Stimulated activated CD4-positive, alpha-beta T cell treated with anti-CD3 and anti-CD28 coated beads, Interleukin-12 subunit alpha, Interleukin-12 subunit beta, amount 100 ng/mL, for 4 hours (primary cell): ENCODE measurements at regions not wholly inside any gene's neighbourhood (a gene's known extent, or its start where the extent isn't known, plus 50 kb on each side); places are given as distances from the start of the nearest gene placed in this dataset.
"Not testable (repeated sequence)": the region's sequence is repeated elsewhere in the genome, so short reads cannot be mapped to it uniquely, and the experiment has no call there.

Experiments used
- DNase-seq: peaks from one replicate; pipeline ENCODE4 v3.0.0-alpha.2; 2020

DNA sequence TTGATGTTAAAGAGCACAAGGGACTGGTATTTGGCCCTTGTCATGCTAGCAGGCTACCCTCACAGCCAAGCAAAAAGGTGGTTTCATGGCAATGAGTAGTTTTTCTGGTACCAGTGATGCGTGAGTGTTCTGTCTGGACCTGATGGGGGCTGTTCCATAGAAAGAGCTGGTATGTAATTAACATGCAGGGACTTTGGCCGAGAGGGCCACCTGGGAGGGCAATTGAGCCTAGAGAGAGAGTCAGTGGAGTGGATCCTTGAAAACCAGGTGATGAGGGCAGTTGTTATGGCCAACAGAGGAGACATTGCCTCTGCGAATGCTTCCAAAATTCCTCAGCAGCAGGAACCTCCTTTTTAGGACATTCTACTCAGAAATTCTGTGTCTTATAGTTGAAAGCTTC lies 383.3 kb downstream of the PSAT1 start:
- DNase-seq = no peak

- no peak for DNase-seq
Observed at GRCh38 chr9:78682216-78682615, 385.3 kb downstream of the PSAT1 start.

GRCh38 chr9:78685471-78685870 lies 388.5 kb downstream of the PSAT1 start:
- no peak for DNase-seq

GRCh38 chr9:78688796-78689195 lies 391.9 kb downstream of the PSAT1 start:
- no peak for DNase-seq

DNA sequence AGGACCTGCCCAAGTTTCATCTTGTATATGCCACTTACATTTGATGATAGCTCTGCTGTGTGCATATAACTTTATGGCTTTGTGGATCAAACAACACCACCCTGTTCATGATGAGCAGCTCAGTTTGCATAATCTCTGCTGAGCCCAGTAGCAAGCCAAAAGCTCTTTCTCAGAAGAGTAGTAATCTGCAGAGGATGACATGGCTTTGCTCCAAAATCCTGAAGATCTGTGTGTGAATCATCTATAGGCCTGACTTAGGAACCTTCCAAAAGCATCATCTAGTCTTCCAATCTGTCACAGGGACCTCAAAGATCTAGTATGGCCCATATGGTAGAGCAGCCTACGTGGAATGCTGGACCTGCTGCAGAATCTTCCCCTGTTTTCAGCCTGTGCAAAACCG lies 394.6 kb downstream of the PSAT1 start:
- no peak for DNase-seq

DNA sequence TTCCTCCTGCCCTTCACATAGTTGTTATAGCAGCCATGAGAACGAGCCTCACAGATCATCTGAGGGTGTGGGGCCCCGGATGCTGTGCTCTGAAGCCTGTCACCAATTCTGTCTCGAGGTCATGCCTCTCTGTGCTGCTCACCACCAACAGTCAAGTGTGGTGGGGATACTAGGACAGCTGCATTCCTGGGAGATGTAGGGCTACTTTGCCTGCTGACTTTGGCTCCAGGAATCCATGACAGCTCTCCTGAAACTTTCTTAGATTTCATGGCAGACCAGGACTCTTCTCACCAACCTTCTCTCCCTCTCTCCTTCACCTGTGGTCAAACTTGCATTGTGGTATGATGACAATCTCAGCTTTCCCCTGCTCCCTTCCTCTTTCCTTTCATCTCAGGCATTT lies 395.9 kb downstream of the PSAT1 start:
- DNase-seq = no peak

DNA sequence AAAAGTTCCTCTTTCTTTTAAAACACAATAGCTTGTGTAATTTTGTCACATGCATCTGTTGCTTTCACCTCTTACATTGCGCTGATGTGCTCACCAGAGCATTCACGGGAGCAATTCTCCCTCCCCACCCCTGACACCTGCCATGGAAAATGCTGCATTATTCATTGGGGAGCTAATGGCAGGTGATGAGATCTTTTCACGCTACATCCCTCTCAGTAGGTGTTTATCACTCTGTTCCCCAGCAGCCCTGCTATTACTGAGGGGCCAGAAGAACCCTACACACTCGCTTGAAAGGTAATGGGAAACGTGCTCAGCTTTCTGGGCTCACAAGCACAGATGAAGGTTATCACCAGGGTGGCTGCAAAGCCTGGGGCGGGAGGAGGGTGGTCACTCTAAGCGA lies 398.0 kb downstream of the PSAT1 start:
- DNase-seq = no peak

GRCh38 chr9:78695519-78695918 lies 398.6 kb downstream of the PSAT1 start:
- DNase-seq = no peak

DNA sequence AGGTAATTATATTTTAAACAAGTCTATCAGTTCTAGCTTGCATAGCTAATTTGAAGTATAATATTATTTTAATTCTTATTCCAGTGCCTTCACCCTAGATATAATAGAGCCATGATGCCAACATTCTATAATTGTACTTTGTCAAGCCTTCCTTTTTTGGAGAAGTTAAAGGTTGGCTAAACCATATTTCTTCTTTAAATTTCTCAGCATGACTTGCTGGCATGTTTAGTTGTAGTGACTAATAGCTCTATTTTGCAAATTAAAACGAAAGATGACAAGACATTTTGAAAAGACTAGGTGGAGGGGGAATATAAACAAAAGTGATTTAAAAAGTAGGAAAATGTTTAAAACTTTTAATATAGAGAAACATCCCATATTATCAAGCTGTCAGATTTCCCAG lies 400.7 kb downstream of the PSAT1 start:
- DNase-seq = no peak

DNA sequence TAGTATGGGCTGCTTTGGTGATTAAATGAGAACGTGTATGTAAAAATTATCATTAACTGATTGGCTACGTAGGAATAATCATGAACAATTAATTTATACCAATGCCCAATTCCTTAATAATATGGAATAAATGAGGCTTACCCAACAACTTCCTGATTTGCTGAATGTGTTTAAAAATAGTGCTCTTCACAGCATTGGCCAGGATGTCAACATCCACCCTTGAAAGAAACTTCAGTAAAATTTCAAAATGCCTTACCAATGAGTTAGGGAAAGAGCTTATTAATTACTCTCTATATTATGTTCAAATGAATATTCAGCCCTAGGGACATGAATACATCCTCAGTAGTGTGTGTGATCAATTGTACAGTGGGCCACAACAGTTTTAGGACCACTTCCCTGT lies 401.4 kb downstream of the PSAT1 start:
- no peak for DNase-seq

DNA sequence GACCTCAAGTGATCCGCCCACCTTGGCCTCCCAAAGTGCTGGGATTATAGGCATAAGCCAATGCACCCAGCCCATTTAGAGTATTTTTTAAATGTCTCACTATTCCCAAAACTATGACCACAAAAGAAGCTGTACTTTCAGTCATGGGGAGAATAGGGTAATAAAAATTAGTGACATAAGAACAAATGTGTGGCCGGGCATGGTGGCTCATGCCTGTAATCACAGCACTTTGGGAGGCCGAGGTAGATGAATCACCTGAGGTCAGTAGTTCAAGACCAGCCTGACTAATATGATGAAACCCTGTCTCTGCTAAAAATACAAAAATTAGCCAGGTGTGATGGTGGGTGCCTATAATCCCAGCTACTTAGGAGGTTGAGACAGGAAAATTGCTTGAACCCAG lies 402.3 kb downstream of the PSAT1 start:
- DNase-seq = not testable (repeated sequence)

- not testable (repeated sequence) for DNase-seq
Observed at GRCh38 chr9:78704153-78704552, 407.2 kb downstream of the PSAT1 start.

DNA sequence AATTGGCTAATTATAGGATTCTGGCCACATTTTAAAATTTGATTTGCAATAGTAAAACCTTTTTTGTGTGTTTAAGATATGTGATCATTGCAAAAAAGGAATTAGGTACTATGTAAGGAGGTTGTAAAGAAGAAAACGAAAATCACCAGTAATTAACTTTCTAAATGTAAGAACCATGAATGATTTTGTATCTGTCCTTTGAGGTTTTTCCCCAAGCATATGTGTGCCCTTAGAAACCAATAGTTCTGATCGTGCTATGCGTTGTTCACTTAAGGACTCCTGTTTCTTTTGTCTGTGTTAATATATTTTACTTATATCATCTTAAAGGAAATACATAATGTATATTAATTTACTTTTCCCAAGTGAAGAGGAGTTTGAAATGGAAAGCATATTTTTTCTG lies 410.2 kb downstream of the PSAT1 start:
- DNase-seq = no peak

- DNase-seq = no peak
Observed at GRCh38 chr9:78707481-78707991, 410.6 kb downstream of the PSAT1 start.

DNA sequence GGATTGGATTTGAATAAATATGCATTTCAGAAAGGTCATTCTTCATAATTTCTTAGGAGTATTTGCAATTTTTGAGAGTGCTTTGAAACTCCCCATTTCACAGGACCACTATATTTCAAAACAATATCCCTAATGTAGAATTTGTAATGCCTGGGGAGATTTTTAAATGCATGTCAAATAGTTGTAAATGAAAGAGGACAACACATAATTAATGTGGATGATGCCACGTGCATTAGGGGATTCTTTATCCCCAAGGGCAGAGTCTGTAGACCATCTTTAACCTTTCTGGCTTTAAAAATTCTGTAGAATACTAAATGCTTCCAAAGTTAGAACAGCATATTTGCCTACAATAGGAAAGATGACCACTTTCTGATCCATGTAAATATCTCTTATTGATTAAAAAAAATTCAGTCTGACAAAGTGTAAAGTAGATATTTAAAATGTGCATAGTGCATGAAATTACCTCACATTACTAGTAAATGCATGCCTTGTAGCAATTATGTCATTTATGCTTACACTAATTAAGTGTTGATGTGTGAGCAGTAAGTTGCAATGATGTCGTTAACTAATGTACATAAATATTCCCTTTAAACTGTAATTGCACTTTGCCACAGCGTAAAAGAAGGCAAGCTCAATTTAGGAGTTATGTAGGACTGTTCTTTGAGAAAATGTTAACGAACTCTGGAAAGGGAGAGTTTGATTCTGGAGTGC lies 416.1 kb downstream of the PSAT1 start:
- DNase-seq = no peak

GRCh38 chr9:78713614-78714405 lies 416.9 kb downstream of the PSAT1 start:
- DNase-seq = no peak

DNA sequence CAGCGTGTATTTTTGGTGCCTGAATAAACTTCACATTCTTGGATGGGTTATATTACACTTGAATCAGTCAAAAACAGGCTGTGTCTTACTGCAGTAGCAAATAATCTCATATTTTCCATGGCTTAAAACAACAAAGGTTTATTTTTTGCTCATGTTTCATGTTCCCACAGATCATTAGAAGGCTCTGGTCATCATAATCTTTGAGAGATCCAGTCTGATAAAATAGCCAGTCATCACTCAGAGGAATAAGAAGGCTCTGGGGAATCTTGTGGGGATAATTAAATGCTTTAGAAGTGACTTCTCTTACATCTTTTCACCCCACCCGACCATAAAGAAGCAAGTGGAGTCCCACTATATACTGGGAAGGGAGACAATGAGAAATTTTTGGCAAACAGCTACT lies 417.7 kb downstream of the PSAT1 start:
- DNase-seq = no peak

DNA sequence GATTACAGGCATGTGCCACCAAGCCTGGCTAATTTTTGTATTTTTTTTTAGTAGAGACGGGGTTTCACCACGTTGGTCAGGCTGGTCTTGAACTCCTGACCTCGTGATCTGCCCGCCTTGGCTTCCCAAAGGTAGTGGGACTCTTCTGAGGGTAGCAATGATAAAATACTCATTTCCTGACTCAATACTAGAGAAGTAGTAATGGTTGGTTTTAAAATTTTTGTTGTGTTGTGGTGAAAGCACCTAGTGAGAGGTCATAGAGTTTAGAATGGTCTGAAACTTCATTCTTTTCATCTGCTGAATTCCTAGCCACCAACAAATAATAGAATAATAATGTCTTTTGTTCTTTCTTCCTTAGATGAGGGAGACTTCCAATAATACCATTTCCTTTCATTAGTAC lies 422.1 kb downstream of the PSAT1 start:
- not testable (repeated sequence) for DNase-seq

DNA sequence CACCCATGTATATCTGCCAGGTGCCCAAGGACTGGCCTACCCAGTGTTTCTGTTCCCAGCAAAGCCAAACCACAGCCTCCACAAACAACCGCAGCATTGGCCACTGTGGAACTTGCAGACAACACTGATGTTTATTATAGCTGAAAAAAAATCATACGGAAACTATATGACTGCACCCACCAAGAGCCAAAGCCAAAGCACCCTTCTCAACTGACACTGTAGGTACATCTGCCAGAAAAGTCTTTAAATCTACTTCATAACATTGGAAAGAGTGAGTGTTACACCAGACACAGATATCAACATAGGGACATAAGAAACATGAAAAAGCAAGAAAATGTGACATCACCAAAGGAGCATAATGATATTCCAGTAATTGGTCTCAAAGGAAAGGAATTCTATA lies 428.0 kb downstream of the PSAT1 start:
- DNase-seq = no peak

GRCh38 chr9:78725503-78725902 lies 428.6 kb downstream of the PSAT1 start:
- no peak for DNase-seq

DNA sequence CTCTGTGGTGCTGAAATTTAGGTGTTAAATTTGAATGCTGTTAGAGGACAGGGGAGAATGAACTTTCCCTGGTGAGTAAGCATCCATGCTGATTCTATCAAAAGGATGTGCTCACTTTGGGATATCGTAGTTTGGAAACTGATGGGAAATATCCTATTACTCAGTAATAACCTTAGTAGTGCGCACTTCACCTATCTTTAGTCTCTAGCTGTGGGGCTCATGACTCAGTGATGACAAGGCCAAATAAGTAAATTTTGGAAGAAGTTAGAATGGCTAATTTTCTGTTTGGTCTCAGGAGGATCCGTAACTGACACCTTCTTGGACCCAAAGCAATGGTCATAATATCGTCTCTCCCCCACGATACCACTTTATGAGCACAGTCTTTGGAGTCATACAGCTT lies 448.4 kb downstream of the PSAT1 start:
- no peak for DNase-seq

DNA sequence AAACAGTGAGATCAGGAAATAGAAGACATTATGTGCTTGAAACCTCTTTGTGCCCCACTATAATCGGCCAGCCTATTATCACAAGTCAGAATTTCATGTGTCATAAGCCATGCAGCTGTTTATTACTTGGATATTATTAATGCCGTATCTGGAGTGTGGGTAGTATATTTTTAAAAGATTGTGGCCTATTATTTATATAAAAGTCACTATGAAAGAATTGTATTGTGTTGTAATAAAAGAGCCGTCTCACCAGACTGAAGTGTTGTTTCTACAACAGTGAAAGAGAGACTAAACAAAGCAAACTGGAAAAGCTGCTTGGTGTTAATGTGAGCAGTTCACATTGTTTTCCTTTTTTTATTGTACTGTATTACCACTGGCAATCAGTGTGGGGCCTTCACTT lies 449.1 kb downstream of the PSAT1 start:
- DNase-seq = no peak

DNA sequence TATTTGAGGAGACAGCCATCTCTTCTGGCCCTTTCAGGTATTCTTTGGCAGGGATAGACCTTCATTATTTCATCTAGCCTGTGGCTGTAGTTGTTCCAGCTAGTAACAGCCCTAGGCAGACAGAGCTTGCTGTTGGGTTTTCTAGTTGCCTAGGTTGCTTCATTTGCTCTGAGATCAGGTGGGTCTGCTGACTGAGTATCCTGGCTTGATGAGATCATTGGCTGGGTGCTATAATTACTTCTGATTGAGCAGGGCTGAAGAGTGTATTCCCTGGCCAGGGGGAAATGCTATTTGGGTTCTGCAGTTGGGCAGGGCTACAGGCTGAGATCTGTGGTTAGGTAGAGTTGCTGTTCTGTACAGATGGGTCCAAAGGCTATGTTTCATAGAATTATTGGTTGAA lies 456.1 kb downstream of the PSAT1 start:
- DNase-seq = no peak

DNA sequence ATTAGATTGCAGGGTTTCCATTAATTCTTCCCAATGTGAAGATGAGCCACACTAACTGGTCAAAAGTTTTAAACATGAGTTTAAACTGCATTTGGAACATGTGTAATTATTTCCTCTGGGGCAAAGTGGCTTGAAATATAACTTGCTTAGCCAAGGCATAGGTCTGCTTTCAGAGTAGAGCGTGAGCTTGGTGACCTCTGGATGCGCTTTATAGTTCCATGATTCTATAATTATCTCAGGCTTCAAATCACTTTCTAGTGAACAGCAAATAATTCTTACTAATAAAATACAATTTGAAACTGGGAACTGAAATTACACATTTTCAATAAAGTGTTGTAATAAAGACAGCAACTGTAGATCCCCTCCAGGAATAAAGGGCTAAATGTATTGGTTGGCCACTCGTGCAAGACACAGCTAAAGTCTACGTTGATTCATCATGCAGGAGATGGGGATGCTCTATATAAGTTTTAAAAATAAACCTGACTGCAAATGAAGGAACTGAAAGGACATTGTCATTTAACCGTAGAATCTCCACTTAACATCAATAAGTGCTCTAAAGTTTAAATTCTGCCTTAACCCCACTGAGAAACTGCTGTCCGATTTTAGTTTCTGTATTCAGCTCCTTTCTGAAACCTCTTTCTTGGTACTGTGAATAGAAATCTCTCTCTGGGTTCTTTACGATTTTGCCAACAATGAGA lies 460.0 kb downstream of the PSAT1 start:
- no peak for DNase-seq
